Epithelial cell of prostate (primary cell): ENCODE measurements at regions not wholly inside any gene's neighbourhood (a gene's known extent, or its start where the extent isn't known, plus 50 kb on each side); places are given as distances from the start of the nearest gene placed in this dataset.

Experiments
- DNase-seq: peaks from one replicate; pipeline ENCODE4 v3.0.0-alpha.2; 2011; ENCODE audit warnings: low read depth, low spot score
- H3K27ac ChIP-seq: fragments of 450-650 bp; 2 replicates; pipeline ENCODE4 v1.5.1; 2017; ENCODE audit warnings: mild to moderate bottlenecking

DNA sequence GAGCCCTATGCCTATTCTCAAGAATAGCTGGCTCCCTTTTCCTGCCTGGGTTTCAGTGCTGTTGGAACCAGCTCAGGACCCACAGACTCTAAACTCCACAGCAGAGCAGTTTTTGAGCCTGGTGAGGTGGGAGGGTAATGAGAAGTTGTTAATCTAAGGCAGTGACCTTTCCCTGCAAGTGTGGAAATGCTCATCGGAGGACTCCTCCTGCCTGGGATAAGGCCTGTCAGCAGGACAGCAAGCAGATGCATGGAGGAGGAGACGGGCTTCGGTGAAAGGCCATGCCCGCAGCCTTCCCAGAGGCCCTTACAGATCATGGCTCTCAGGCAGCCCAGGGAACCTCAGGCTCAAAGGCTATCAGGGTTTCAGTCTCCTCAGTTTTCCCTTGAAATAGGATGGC lies 70.0 kb upstream of the SHISA3 start:
- no peak for DNase-seq
- no peak overlapping the region for H3K27ac ChIP-seq

DNA sequence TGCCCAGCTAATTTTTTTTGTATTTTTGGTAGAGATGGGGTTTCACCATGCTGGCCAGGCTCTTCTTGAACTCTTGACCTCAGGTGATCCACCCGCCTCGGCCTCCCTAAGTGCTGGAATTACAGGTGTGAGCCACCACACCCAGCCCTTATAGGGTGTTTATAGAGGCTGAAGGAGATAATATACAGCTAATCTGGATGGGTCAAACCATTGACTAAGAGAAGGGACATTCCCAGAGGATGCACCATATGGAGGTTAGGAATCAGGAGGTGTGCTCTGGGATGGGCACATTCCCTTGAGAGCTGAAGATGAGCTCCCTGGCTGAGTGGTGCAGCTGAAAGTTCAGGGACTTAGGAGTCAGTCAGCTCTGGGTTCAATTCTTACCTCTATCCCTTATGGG lies 68.3 kb upstream of the SHISA3 start:
- H3K27ac ChIP-seq = no peak overlapping the region
- DNase-seq = no peak

DNA sequence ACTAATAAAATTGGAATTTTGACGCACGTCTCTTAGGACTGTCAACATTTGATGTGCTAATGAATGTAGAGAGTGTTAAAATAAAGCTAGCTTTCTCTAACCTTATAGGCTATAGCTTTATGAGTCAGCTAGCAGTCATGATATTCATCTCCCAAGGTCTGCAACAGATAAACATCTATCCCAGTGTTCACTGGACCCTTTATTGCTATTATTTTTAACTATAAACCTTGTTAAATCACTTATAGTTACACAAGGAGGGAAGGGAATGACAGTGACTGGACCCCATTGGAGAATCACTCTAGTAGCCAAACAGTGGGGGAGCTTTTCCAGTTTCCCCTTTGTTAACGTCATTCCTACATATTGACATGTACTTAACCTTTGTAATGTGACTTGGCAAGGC lies 67.9 kb upstream of the SHISA3 start:
- no peak for DNase-seq
- H3K27ac ChIP-seq = no peak overlapping the region

DNA sequence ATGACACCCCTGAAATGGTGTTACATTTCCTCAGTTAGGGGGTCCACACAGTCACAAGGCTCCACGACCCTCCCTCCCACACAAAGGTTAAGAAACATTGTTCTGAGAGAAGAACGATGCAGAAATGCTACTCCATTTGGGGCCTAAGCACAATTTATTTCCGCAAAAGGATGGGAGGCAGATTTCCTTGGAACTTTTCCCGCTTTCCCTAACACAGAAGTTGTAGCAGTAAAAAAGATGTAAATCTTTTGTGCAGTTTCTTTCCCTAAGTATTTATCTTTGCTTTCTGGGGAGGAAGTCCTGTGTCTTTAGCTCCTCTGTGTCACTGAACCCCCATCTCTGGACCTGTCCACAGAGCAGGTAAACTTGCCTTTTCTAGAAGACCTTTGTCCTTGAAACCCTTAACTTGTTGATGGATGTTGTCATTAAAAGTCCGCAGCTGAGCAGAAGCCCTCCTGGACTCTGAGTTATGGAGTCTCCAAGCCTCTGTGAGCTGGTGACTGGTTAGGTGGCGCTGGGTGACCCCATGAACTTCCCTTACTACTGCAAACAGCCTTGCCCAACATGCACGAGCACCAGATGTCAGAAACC lies 67.2 kb upstream of the SHISA3 start:
- no peak for DNase-seq
- H3K27ac ChIP-seq = no peak overlapping the region

DNA sequence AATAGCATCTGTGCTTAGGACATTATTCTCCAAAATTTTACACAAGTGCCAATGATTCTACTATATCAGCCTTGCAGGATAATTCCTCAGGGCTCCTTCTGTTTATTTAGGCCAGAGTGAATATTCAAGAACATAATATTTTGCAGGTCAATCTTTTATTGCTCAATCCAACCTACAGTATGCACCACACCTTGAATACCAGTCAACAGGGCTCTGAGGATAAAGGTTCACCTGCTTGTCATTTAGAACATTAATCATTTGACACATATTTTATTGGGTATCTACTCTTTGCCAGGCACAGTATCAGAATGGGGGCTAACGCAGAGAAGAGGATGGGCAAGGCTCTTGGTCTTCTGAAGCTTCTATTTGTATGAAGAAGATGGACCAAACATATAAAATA lies 66.2 kb upstream of the SHISA3 start:
- DNase-seq = no peak
- no peak overlapping the region for H3K27ac ChIP-seq

DNA sequence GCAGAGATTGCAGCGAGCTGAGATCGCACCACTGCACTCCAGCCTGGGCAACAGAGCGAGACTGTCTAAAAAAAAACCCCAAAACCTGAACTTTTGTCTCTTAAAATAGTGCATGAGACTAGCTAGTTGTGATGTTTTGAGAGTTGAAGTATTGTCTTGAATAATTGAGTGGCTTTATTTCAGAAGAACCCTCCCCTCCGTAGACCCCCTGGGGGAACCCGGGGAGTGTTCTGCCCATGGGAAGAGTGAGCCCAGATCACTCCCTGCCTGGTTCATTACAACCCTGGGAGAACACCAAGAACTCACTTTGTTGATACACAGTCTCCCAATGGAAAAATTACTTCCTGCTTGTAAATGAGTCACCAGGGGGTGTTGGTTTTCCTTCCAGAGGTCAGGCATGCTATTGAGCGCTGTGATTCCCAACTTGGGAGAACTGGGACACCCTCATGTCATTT lies 65.3 kb upstream of the SHISA3 start:
- no peak overlapping the region for H3K27ac ChIP-seq
- no peak for DNase-seq

DNA sequence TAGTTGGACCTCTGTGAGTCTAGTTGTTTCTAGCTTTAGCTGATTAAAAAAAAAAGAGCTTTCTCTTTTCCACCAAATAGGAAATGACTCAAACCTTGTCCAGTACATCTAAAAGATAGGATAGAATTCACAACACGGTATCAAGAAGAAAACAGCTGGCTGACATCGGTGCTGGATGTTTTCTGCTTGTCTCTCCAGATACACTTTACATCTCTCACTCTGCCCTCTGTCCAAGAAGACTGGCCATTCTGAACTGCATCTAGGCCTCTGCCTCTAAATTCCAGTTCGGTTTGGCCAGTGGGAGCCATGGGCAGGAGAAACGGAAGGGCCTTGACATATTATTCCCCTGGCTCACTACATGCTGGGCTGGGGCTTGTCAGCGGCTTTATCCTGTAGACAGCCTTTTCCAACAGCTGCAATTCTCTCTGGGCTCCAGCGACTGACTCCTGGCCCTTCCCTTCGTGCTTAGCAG lies 57.3 kb upstream of the SHISA3 start:
- DNase-seq = no peak
- H3K27ac ChIP-seq = no peak overlapping the region

DNA sequence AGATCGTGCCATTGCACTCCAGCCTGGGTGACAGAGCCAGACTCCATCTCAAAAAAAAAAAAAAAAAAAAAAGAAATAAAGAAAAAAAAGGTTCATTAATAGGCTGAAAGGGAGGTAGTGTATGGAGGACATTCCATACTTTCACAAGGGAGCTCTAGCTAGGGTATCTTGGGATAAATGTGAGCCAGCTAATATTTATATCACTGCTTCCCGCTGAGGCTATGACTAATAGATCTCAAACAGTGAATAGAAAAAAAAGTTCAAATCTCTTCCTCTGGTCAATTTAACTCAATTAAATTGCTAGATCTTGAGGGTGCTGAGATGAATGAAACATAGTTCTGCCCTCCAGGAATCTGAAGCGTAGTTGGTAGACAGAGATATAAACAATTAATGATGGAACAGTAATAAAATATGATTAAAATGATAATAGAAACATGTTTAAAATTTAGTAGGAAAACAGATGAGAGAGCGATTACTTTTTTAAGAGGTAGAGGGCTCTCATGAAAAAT lies 55.7 kb upstream of the SHISA3 start:
- no peak for DNase-seq
- no peak overlapping the region for H3K27ac ChIP-seq

DNA sequence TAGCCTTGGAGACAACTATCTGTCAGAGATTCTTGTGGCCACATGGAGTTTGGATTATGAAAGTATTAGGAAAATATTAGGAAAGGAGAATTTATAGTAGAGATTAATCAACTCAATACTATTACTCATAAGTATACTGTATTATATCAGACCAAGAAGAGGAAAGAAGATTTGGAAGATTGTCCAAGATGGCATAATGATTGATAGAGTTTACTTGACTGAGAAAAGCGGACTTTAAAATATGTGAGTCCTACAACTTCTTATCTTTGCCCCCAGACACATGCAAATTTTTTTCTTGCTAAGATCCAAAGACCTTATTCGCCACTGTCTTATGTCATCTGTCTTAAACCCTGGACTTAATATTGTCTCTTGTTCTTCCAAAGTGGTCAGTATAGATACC lies 54.8 kb upstream of the SHISA3 start:
- H3K27ac ChIP-seq = no peak overlapping the region
- DNase-seq = no peak

DNA sequence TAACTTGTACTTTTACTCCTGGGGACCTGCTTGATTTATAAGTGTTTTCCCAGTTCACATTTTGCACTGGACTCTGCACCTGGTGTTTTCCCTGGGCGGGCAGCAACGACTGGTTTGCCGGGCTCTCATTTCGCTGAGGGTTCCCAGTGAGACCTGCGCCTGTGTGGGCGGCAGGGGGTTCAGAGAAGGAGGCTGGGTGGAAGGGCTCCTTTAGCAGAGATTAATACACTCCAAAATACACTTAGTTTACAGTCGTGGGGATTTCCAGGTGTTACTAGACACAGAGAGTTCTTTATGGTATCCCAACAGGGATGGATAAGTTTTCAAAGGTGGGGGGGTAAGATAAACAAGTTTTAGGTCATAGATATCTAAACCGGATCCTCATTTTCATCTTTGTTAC lies 53.0 kb upstream of the SHISA3 start:
- no peak for DNase-seq
- H3K27ac ChIP-seq = no peak overlapping the region

DNA sequence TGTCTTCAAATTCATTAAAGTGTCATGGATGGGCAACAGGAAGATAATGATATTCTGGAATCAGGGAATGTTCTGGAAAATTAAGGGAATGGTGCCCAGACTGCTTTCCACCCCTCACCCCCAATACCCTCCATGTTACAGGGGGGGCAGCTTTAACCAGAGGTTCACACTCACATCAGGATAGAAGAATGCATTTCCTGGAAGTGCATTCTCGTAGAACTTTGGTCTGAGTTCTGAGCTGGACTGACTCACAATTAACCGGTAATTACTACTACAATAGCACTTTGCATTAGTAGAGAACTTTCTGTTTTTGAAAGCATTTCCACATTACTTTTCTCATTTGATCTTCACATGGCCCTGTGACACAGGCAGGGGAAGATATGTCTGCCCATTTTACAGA lies 52.5 kb upstream of the SHISA3 start:
- H3K27ac ChIP-seq = no peak overlapping the region
- no peak for DNase-seq

DNA sequence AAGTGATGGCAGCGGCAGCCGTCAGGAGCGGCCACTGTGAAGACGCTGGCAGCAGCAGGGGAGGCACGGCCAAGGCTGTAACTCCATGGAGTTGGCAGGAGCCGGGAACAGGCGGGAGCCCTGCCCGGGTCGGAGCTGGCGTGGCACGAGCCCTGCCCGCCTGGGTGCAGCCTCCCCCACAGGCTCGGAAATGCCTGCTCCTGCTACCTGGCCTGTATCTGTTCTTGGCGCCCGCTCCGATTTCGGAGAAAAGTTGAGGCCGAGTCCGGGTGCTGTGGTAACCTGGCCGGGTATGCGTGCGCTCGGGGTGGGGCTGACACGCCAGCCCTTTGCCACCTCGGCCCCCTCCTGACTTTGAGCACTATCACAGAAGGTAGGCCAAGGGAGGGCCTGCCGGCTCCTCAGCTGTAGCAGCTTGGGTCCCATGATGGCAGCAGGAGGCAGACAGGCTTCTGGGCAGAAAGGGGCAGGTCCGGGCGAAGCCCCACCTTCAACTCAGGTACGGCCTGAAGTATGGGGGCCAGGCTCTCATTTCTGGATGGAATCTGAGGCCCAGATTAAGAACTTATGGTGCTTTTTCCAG lies 51.2 kb upstream of the SHISA3 start:
- H3K27ac ChIP-seq = no peak overlapping the region
- DNase-seq = no peak

DNA sequence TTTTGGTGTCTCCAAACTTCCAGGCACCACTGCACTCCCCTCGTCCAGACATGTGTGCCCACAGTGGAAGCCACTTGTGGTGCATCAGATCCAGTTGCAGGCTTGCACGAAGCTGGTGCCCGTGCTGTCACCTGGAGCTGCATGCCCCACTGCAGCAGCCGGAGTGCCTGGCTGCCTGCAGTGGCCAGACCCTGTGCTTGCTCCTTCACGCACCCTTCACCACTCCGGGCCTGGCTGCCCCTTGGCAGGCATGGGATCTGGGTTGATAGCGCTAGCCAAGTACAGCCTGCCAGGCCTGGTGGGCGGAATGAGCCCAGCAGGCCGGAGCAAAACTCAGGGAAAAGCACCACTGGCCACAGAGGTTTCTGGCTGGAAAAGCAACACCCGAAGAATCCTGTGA lies 50.2 kb upstream of the SHISA3 start:
- no peak overlapping the region for H3K27ac ChIP-seq
- no peak for DNase-seq
